Right lobe of liver (tissue), 4 donors: ENCODE measurements at regions not wholly inside any gene's neighbourhood (a gene's known extent, or its start where the extent isn't known, plus 50 kb on each side); places are given as distances from the start of the nearest gene placed in this dataset.

Experiments
- CTCF ChIP-seq, 4 donors: fragments of 200-600 bp in 3 of 4; fragments of 450-650 bp in 1 of 4; IDR thresholded peaks; one replicate each; pipeline versions ENCODE4 v1.5.1 to v1.8.0; 2016 to 2022; ENCODE audit warnings: antibody characterized with exemption in 4 of 4, mild to moderate bottlenecking in 2 of 4
- POLR2A ChIP-seq: fragments of 450-650 bp; IDR thresholded peaks from one replicate; pipeline ENCODE4 v1.6.1; 2017; ENCODE audit warnings: antibody characterized with exemption, mild to moderate bottlenecking
- donor health status: DM: no; HTN: no; CAD: no.
- donor health status: DM: no; HTN: no; CAD: no.
- donor health status: DM: no; HTN: yes; CAD: no.

- TF ChIP-seq CTCF (IDR thresholded peaks at IDR 0.05) (no peak), POLR2A (no peak)
Observed at GRCh38 chr6:125623085-125623484, 126.3 kb upstream of the HEY2 start.
